NCI-H2107 treated with DMSO at 0.1 percent for 48 hours (cell line): ENCODE measurements at regions not wholly inside any gene's neighbourhood (a gene's known extent, or its start where the extent isn't known, plus 50 kb on each side); places are given as distances from the start of the nearest gene placed in this dataset.

Source experiments
- DNase-seq: peaks from one replicate; lab custom pipeline; 2025; ENCODE audit not compliant: unreplicated experiment; lab: John Stamatoyannopoulos, UW

DNA sequence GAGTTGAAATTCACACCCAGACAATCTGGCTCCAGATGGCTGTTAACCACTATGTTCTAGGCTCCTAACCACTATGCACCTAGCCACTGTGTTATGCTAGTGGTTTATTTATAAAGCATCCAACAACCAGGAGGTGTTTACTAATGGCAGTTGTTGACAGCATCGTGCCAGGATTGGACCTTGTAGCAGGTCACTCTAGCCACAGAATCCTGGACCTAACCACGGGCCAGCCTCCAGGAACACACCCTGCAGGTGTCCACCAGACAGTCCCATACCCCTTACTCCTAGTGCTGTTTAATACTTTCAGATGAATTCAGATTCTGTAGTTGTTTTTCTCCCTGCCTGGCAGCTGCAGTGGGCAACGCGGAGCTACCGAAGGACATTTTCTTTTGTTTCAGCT, 109.4 kb upstream of the MYL2 start:
- DNase-seq: no peak

- DNase-seq: no peak
Observed at GRCh38 chr12:111029305-111029704, 108.9 kb upstream of the MYL2 start.

DNA sequence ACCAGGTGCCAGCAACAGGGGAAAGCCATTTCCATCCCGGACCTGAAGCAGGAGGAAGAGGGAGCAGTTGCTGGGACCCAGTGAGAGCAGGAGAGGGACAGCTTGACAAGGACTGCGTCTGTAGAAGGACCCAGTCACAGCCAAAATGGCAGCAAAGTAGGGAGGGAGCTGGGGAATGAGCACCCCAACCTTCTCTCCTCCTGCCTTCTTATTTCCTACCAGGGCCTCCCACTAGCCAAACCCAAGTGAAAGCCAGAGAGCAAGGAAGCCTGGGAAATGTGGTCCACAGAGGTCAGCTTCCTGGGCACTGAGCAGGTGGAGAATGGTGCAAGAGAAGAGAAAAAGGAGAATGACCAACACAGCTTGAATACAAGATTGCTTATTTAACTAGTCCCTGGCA, 108.5 kb upstream of the MYL2 start:
- DNase-seq: no peak

GRCh38 chr12:111027431-111027830, 107.1 kb upstream of the MYL2 start:
- no peak for DNase-seq

GRCh38 chr12:111025792-111026430, 105.5 kb upstream of the MYL2 start:
- DNase-seq: no peak

- no peak for DNase-seq
Observed at GRCh38 chr12:111025301-111025700, 104.9 kb upstream of the MYL2 start.

- DNase-seq: no peak
Observed at GRCh38 chr12:111024205-111024801, 103.9 kb upstream of the MYL2 start.

DNA sequence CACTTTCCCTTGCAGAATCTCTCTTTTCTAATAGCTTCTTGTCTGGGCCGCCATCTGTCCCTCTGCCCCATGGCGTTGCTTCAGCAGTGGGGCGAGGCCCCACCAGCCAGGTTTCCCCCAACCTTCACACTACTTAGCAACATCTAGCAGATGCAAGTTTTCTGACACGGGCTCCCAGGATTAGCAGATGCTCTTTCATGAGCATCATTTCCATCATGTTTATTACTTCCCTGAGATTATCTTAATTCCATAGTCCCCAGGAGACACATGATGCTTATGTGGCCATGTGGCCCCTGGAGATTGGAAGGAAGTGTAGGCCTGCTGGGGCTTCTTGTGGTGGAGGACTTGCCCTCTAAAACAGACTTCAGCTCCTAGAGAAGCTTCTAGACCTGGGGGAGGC, 102.0 kb upstream of the MYL2 start:
- no peak for DNase-seq

- no peak for DNase-seq
Observed at GRCh38 chr12:111014547-111014946, 94.2 kb upstream of the MYL2 start.

DNA sequence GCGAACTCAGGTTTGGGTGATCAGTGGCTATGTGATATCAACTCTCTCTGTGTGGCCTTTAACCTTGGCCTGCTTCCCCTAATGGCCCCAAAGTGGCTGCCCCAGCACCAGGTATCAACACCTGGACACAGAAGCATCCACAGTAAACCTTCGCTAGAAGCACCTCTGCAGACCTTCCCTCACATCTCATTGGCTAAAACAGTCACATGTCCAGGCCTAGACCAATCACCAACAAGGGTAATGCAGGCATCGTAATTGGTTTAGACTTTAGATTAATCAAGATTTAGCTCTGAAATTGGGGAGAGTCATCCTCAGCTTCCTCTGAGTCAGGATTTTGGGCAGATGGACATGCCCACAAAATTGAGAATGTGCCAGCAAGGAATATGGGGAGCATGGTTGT, 92.5 kb upstream of the MYL2 start:
- no peak for DNase-seq

DNA sequence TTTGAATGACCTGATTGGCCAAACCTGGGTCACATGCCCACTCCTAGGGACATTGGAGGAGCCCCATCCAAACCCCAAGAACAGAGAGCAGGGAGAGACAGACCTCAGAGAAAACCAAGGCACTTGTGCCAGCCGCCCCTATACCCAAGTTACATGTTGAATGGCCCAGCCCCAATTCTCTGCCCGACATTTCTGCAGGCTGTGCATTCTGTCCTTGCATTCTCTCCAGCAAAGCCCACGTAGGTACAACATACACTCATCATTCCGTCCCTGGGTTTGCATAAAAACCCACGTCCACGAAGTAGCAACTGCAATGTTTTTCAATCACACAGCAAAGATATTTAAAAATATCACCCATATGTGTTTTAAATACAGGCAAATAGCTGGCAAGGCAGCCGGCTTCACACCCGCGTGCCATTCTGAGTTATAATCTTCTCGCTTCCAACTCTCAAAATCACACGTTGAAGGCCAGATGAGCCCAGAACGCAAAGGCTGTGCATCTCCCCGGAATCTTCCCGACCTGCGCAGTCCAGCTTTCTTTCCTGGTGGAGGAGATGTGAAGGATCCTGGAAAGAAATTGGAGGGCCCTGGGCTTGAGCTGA, 91.7 kb upstream of the MYL2 start:
- no peak for DNase-seq

GRCh38 chr12:111010916-111011657, 90.7 kb upstream of the MYL2 start:
- no peak for DNase-seq

DNA sequence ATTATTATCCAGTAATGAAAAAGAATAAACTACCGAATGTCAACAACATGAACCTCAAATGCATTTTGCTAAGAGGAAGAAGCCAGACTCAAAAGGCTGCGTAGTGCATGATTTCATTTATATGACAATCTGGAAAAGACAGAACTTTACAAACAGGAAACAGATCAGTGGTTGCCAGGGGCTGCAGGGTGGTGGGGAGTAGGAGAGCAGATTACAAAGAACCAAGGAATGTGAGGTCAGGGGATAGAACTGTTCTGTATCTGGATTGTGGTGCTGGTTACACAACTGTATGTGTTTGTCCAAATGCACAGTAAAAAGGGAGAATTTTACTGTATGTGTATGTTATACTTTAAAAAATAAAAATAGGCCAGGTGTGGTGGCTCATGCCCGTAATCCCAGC, 89.7 kb upstream of the MYL2 start:
- DNase-seq: no peak

DNA sequence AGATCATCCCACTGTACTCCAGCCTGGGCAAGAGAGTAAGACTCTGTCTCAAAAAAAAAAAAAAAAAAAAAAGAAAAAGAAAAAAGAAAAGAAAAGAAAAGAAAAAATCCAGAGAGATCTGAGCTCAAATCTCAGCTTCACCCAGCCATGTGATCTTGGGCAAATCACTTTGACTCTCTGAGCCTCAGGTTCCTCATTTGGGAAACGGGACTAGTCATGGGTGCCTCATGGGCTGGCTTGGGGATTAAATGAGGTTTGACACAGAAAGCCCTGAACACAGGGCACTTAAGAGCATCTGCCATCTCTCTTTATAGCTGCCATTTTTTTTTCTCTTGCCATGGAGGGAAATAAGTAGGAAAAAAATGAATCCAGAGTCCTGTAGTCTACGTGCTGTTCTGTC, 86.2 kb upstream of the MYL2 start:
- DNase-seq: no peak

DNA sequence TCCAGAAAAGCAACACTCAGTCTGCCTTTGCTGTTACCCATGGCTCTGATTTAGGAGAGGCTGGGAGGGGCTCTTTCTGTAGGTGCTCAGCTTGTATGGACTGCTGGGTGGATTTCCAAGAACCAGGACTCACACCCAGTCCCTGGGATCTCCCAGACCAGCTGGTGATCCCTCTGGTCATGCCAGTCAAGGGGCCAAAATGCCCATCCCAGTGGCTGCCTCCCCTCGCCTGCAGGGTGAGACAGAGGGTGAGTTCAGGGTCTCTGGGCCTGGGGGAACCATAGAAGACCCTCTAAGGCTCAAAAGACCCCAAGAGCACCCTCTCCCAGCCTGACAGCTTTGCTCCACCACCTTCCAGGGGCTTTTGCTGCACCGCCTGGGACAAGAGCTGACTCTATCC, 78.6 kb upstream of the MYL2 start:
- DNase-seq: no peak

DNA sequence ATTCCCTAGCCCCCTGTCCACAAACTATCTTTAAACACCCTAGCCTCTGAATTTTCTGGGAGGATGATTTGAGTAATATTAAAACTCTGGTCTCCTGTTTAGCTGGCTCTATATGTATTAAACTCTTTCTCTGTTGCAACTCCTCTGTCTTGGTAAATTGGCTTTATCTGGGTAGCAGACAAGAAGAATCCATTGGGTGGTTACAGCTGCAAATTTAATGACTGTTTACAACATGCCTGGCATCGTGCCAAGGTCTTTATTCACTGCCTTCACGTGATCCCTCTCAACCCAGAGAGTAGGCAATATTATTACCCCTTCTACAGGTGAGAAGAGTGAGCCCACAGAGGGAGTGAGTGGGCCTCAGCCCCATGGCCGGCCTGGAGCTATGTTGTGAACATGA, 77.8 kb upstream of the MYL2 start:
- DNase-seq: no peak

- no peak for DNase-seq
Observed at GRCh38 chr12:110996415-110996814, 76.0 kb upstream of the MYL2 start.

DNA sequence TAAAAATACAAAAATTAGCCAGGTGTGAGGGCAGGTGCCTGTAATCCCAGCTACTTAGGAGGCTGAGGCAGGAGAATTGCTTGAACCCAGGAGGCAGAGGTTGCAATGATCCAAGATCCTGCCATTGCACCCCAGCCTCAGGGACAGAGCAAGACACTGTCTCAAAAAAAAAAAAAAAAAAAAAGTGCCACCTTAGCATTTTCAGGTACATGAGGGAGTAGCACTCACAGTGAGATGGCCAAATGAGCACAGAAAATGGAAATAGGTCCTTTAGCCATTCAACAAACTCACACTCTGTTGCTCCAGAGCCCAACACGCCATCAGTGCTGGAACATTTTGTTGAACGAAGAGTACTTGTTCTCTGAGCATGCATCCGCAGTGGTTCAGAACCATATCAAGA, 75.2 kb upstream of the MYL2 start:
- no peak for DNase-seq

GRCh38 chr12:110995016-110995415, 74.6 kb upstream of the MYL2 start:
- no peak for DNase-seq

GRCh38 chr12:110993434-110993833, 73.1 kb upstream of the MYL2 start:
- DNase-seq: no peak

DNA sequence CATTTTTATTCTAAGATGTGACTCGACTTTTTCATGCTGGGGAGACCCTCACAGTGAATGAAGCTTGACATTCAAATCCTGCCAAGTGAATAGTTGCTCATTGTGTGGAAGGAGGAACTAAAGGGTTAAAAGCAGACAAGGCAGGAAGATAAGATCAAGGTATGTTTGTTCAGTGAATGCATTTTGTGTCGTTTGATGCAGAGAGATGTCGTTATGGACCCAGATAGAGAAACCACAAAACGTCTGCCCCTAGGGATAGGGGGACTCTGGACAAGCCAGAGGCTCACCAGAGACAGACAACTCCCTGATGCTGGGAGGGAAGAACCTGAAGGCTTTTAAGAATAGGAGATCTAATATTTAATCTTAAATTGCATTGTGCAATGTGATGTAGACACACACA, 72.5 kb upstream of the MYL2 start:
- DNase-seq: no peak

DNA sequence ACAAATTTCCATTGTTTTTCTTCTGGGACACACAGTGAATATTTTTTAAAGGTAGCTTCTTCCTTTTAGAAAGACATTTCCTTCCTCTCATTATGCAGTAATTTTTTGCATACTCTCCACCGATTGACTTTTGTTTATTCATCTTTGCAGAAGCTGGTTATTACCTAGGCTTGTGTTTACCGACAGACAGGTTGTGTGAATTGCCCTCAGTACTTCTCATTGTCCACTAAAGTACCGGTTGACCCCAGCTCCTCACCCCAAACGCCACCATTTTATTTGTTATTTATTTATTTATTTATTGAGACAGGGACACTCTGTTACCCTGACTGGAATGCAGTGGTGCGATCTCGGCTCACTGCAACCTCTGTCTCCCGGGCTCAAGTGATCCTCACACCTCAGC, 63.4 kb upstream of the MYL2 start:
- no peak for DNase-seq
